ENCODE measurements at regions not wholly inside any gene's neighbourhood (a gene's known extent, or its start where the extent isn't known, plus 50 kb on each side); places are given as distances from the start of the nearest gene placed in this dataset.

GRCh38 chr7:106775552-106775936 lies 89.5 kb upstream of the PIK3CG start:
- ChIA-PET POLR2A (no interaction called here), CTCF (interaction anchor here (1.6 kb wide), 1 partner anchor 233 kb away, joined by 3 read pairs; no protein-coding TSS in a partner anchor)
- DNase-seq (ENCODE audit: low spot score) (no peak), ATAC-seq (no peak)
- TF ChIP-seq ZBTB21 (CRISPR knock-in tag; IDR thresholded peaks at IDR 0.05; ENCODE audit: borderline replicate concordance) (no peak), TP53 (CRISPR knock-in tag; IDR thresholded peaks at IDR 0.05) (no peak), OVOL2 (CRISPR knock-in tag; IDR thresholded peaks at IDR 0.05; ENCODE audit: borderline replicate concordance) (no peak), STAT6 (CRISPR knock-in tag; conservative IDR thresholded peaks at IDR 0.05; ENCODE audit: low read depth) (no peak), SMAD3 (CRISPR knock-in tag; IDR thresholded peaks at IDR 0.05; ENCODE audit: borderline replicate concordance) (no peak), NFE2L1 (CRISPR knock-in tag; IDR thresholded peaks at IDR 0.05) (no peak), RORB (CRISPR knock-in tag; IDR thresholded peaks at IDR 0.05) (no peak), GTF2I (CRISPR knock-in tag; conservative IDR thresholded peaks at IDR 0.05) (no peak), MLX (CRISPR knock-in tag; IDR thresholded peaks at IDR 0.05) (no peak), IRF2 (CRISPR knock-in tag; IDR thresholded peaks at IDR 0.05; ENCODE audit: borderline replicate concordance, low read depth) (no peak), ETV6 (CRISPR knock-in tag; IDR thresholded peaks at IDR 0.05) (no peak), ZNF532 (CRISPR knock-in tag; IDR thresholded peaks at IDR 0.05; ENCODE audit: borderline replicate concordance) (no peak), ZNF138 (CRISPR knock-in tag; conservative IDR thresholded peaks at IDR 0.05) (no peak), ATF1 (CRISPR knock-in tag; IDR thresholded peaks at IDR 0.05) (no peak), ATF2 (CRISPR knock-in tag; IDR thresholded peaks at IDR 0.05; ENCODE audit: borderline replicate concordance, low read depth) (no peak), FOXP1 (CRISPR knock-in tag; IDR thresholded peaks at IDR 0.05; ENCODE audit: borderline replicate concordance) (no peak), KAT7 (CRISPR knock-in tag; IDR thresholded peaks at IDR 0.05; ENCODE audit: borderline replicate concordance) (no peak), ZNF263 (CRISPR knock-in tag; IDR thresholded peaks at IDR 0.05; ENCODE audit: low read depth) (no peak), MAX (CRISPR knock-in tag; IDR thresholded peaks at IDR 0.05) (no peak)
- Mint-ChIP-seq H3K9me3 (peaks cover 9% of the 10 kb centered on the region), H3K36me3 (no peaks in the 10 kb centered on the region), H3K27ac (no peak overlapping the region), H3K27me3 (ENCODE audit: low read depth) (no peaks in the 10 kb centered on the region), H3K4me1 (peaks cover 14% of the 10 kb centered on the region; the same call in 1 of the 2 replicates), H3K4me3 (no peak overlapping the region)
